GM23338 (cell line): ENCODE measurements at regions not wholly inside any gene's neighbourhood (a gene's known extent, or its start where the extent isn't known, plus 50 kb on each side); places are given as distances from the start of the nearest gene placed in this dataset.

Experiments used
- ATAC-seq: fragments of 200-7000 bp; cut with Tn5 transposase; 3 replicates; pipeline ENCODE4 v1.9.1; 2020
- DNase-seq: peaks from one replicate; pipeline ENCODE4 v3.0.0-alpha.2; 2015; ENCODE audit warnings: low spot score
- H2AFZ ChIP-seq: fragments of 200-600 bp; sonication (generic); 2 replicates; pipeline ENCODE4 v1.8.0; 2016; ENCODE audit warnings: antibody characterized with exemption, mild to moderate bottlenecking, moderate library complexity
- H3F3A ChIP-seq: fragments of 200-600 bp; sonication (generic); replicated peaks from 2 replicates; pipeline ENCODE4 v1.8.0; 2017; ENCODE audit warnings: antibody characterized with exemption, mixed run types, low read depth
- H3K27ac ChIP-seq: fragments of 200-600 bp; sonication (generic); 2 replicates; pipeline ENCODE4 v1.6.1; 2016; ENCODE audit warnings: low read depth
- H3K27me3 ChIP-seq: fragments of 200-600 bp; sonication (generic); 2 replicates; pipeline ENCODE4 v1.8.0; 2016; ENCODE audit warnings: mild to moderate bottlenecking, mixed run types, moderate library complexity; ENCODE audit not compliant: insufficient read depth
- H3K36me3 ChIP-seq: fragments of 200-600 bp; sonication (generic); 2 replicates; pipeline ENCODE4 v1.8.0; 2016; ENCODE audit warnings: mild to moderate bottlenecking; ENCODE audit not compliant: insufficient read depth
- H3K4me1 ChIP-seq: fragments of 200-600 bp; sonication (generic); 2 replicates; pipeline ENCODE4 v1.8.0; 2016; ENCODE audit warnings: mild to moderate bottlenecking, moderate library complexity; ENCODE audit not compliant: insufficient read depth
- H3K4me2 ChIP-seq: fragments of 200-600 bp; sonication (generic); 2 replicates; pipeline ENCODE4 v1.7.1; 2017; ENCODE audit warnings: mixed run types
- H3K4me3 ChIP-seq: fragments of 200-600 bp; sonication (generic); 2 replicates; pipeline ENCODE4 v1.6.1; 2016; ENCODE audit warnings: mixed run types
- H3K79me2 ChIP-seq: fragments of 200-600 bp; sonication (generic); replicated peaks from 2 replicates; pipeline ENCODE4 v1.8.0; 2017; ENCODE audit warnings: mild to moderate bottlenecking; ENCODE audit not compliant: insufficient read depth
- H3K9me2 ChIP-seq: fragments of 200-600 bp; sonication (generic); 2 replicates; pipeline ENCODE4 v1.8.0; 2017; ENCODE audit not compliant: insufficient read depth
- H4K20me1 ChIP-seq: fragments of 200-600 bp; sonication (generic); replicated peaks from 2 replicates; pipeline ENCODE4 v1.8.0; 2017; ENCODE audit warnings: mild to moderate bottlenecking; ENCODE audit not compliant: insufficient read depth
- H3K27ac Mint-ChIP-seq: 2 replicates; pipeline ENCODE4 v1.8.0; 2020; ENCODE audit warnings: inconsistent platforms, mild to moderate bottlenecking, moderate library complexity, mixed read lengths
- H3K27me3 Mint-ChIP-seq: 3 replicates; pipeline ENCODE4 v1.8.0; 2022; ENCODE audit warnings: low read depth, mild to moderate bottlenecking, moderate library complexity, mixed read lengths, inconsistent platforms; ENCODE audit not compliant: insufficient read depth, poor library complexity
- H3K36me3 Mint-ChIP-seq: 3 replicates; pipeline ENCODE4 v1.8.0; 2021; ENCODE audit warnings: low read depth, mild to moderate bottlenecking, inconsistent platforms, moderate library complexity, mixed read lengths
- H3K4me1 Mint-ChIP-seq: 3 replicates; pipeline ENCODE4 v1.8.0; 2020; ENCODE audit warnings: mild to moderate bottlenecking, inconsistent platforms, mixed read lengths
- H3K4me3 Mint-ChIP-seq: 3 replicates; pipeline ENCODE4 v1.8.0; 2021; ENCODE audit warnings: moderate library complexity, mild to moderate bottlenecking, inconsistent platforms, mixed read lengths
- H3K9me3 Mint-ChIP-seq: 3 replicates; pipeline ENCODE4 v1.8.0; 2020; ENCODE audit warnings: moderate library complexity, mild to moderate bottlenecking, inconsistent platforms, mixed read lengths
- CREB1 ChIP-seq: fragments of 250-450 bp; sonication (Bioruptor Pico); IDR thresholded peaks from 2 replicates; pipeline ENCODE4 v1.5.0; 2020; ENCODE audit warnings: low read depth, mild to moderate bottlenecking, moderate library complexity
- EZH2 ChIP-seq: fragments of 200-600 bp; sonication (generic); IDR thresholded peaks from one replicate; pipeline ENCODE4 v1.8.0; 2017; ENCODE audit warnings: antibody characterized with exemption, mild to moderate bottlenecking, low read depth; ENCODE audit not compliant: unreplicated experiment
- EZH2phosphoT487 ChIP-seq: fragments of 200-600 bp; sonication (generic); IDR thresholded peaks from one replicate; pipeline ENCODE4 v1.8.1; 2018; ENCODE audit warnings: antibody characterized with exemption; ENCODE audit not compliant: unreplicated experiment
- JUNB ChIP-seq: IDR thresholded peaks from one replicate; pipeline ENCODE4 v1.6.1; 2016; ENCODE audit warnings: antibody characterized with exemption; ENCODE audit not compliant: unreplicated experiment
- POLR2AphosphoS5 ChIP-seq: IDR thresholded peaks from 2 replicates; pipeline ENCODE4 v1.6.1; 2016; ENCODE audit warnings: antibody characterized with exemption, low read depth
- STAT1 ChIP-seq: IDR thresholded peaks from one replicate; pipeline ENCODE4 v1.6.1; 2016; ENCODE audit warnings: antibody characterized with exemption; ENCODE audit not compliant: unreplicated experiment
- ZNF114 ChIP-seq: fragments of 250-450 bp; sonication (Bioruptor Pico); IDR thresholded peaks from 2 replicates; pipeline ENCODE4 v1.5.0; 2020; ENCODE audit warnings: mild to moderate bottlenecking, moderate library complexity
- ZNF331 ChIP-seq: fragments of 250-450 bp; sonication (Bioruptor Pico); IDR thresholded peaks from 2 replicates; pipeline ENCODE4 v1.5.0; 2020; ENCODE audit warnings: low read depth, mild to moderate bottlenecking, moderate library complexity
- TF ChIP-seq, protein P1 (sequence below): IDR thresholded peaks from 2 replicates; pipeline ENCODE4 v1.6.1; 2016; ENCODE audit warnings: antibody characterized with exemption
- TF ChIP-seq, protein P2 (sequence below): IDR thresholded peaks from one replicate; pipeline ENCODE4 v1.6.1; 2018; ENCODE audit warnings: antibody characterized with exemption; ENCODE audit not compliant: unreplicated experiment
- TF ChIP-seq, protein P3 (sequence below), 2 experiments: fragments of 200-600 bp in 1 of 2; sonication (generic) in 1 of 2; conservative IDR thresholded peaks; 2 replicates each; pipeline versions ENCODE4 v1.5.1 to v1.6.1; 2016 to 2017; ENCODE audit warnings: antibody characterized with exemption in 2 of 2, low read depth in 2 of 2, mild to moderate bottlenecking in 2 of 2, moderate library complexity in 1 of 2

DNA sequence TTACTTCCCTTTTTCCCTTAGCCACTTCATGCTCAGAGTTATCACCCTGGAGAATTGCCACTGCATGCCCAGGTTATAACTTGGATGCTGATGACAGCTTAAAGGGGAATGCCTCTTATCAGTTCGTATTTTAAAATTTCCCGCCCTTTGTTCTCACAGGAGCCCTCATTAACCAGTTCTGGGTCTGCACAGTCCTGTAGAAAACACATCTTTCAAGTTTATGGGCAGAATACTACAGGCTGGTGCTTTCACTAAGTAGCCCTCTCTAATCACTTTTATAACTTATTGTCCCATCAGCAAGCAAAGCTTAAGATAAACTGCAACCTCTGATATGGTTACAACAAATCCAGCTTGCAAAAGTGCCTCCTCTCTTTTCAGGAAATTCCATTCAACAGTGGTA is 587.3 kb upstream of the UBE2E2 start:
- H3K27ac Mint-ChIP-seq, result no peak overlapping the region
- no peak overlapping the region for H3K4me3 Mint-ChIP-seq
- H3K4me1 ChIP-seq, result no peaks in the 10 kb centered on the region
- TF ChIP-seq, protein P1, sequence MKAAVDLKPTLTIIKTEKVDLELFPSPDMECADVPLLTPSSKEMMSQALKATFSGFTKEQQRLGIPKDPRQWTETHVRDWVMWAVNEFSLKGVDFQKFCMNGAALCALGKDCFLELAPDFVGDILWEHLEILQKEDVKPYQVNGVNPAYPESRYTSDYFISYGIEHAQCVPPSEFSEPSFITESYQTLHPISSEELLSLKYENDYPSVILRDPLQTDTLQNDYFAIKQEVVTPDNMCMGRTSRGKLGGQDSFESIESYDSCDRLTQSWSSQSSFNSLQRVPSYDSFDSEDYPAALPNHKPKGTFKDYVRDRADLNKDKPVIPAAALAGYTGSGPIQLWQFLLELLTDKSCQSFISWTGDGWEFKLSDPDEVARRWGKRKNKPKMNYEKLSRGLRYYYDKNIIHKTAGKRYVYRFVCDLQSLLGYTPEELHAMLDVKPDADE, result no peak
- TF ChIP-seq STAT1 (no peak), ZNF331 (CRISPR knock-in tag) (no peak)
- TF ChIP-seq, protein P2, sequence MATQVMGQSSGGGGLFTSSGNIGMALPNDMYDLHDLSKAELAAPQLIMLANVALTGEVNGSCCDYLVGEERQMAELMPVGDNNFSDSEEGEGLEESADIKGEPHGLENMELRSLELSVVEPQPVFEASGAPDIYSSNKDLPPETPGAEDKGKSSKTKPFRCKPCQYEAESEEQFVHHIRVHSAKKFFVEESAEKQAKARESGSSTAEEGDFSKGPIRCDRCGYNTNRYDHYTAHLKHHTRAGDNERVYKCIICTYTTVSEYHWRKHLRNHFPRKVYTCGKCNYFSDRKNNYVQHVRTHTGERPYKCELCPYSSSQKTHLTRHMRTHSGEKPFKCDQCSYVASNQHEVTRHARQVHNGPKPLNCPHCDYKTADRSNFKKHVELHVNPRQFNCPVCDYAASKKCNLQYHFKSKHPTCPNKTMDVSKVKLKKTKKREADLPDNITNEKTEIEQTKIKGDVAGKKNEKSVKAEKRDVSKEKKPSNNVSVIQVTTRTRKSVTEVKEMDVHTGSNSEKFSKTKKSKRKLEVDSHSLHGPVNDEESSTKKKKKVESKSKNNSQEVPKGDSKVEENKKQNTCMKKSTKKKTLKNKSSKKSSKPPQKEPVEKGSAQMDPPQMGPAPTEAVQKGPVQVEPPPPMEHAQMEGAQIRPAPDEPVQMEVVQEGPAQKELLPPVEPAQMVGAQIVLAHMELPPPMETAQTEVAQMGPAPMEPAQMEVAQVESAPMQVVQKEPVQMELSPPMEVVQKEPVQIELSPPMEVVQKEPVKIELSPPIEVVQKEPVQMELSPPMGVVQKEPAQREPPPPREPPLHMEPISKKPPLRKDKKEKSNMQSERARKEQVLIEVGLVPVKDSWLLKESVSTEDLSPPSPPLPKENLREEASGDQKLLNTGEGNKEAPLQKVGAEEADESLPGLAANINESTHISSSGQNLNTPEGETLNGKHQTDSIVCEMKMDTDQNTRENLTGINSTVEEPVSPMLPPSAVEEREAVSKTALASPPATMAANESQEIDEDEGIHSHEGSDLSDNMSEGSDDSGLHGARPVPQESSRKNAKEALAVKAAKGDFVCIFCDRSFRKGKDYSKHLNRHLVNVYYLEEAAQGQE, result no peak
- no peaks in the 10 kb centered on the region; the same call in 1 of the 2 replicates for H4K20me1 ChIP-seq
- H3K27ac ChIP-seq, result no peak overlapping the region
- no peak overlapping the region for H3K4me2 ChIP-seq
- H3F3A ChIP-seq, result no peaks in the 10 kb centered on the region
- H3K36me3 Mint-ChIP-seq, result no peaks in the 10 kb centered on the region
- no peak for ATAC-seq
- no peaks in the 10 kb centered on the region for H3K36me3 ChIP-seq
- H3K79me2 ChIP-seq, result no peaks in the 10 kb centered on the region
- H3K27me3 ChIP-seq, result no peaks in the 10 kb centered on the region
- H3K9me2 ChIP-seq, result 0 out of 2 replicates have a peak, but pooled peaks cover under 1% of the 10 kb centered on the region
- H3K4me1 Mint-ChIP-seq, result no peaks in the 10 kb centered on the region
- H2AFZ ChIP-seq, result no peak overlapping the region
- H3K4me3 ChIP-seq, result no peak overlapping the region
- no peaks in the 10 kb centered on the region for H3K9me3 Mint-ChIP-seq
- H3K27me3 Mint-ChIP-seq, result no peaks in the 10 kb centered on the region
- DNase-seq, result no peak

DNA sequence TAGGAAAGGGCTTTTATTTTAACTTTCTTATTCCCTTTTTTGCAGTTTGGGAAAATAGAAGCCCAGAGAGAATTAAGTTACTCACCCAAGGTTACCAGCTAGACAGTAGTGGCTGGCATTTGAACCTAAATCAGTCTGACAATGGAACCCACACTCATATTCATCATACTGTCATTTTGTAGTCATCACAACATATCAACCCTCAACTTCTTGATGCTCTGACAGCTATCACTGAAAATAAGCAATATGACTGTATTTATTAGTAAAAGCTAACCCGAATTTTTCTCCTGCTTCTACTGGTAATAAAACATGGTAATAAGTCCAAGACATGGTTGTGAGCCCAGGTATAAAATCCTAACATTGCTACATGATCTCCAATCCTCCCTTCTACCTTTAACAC is 585.8 kb upstream of the UBE2E2 start:
- H3K27ac ChIP-seq, result no peak overlapping the region
- H3K4me2 ChIP-seq, result no peak overlapping the region
- no peaks in the 10 kb centered on the region for H3K27me3 ChIP-seq
- no peak overlapping the region for H3K27ac Mint-ChIP-seq
- H3K9me3 Mint-ChIP-seq, result no peaks in the 10 kb centered on the region
- no peaks in the 10 kb centered on the region; the same call in 1 of the 2 replicates for H4K20me1 ChIP-seq
- H2AFZ ChIP-seq, result no peak overlapping the region
- H3K4me3 Mint-ChIP-seq, result no peak overlapping the region
- no peaks in the 10 kb centered on the region for H3K79me2 ChIP-seq
- no peaks in the 10 kb centered on the region for H3K4me1 ChIP-seq
- no peaks in the 10 kb centered on the region for H3K27me3 Mint-ChIP-seq
- no peaks in the 10 kb centered on the region for H3K4me1 Mint-ChIP-seq
- H3F3A ChIP-seq, result no peaks in the 10 kb centered on the region
- 0 out of 2 replicates have a peak, but pooled peaks cover 13% of the 10 kb centered on the region for H3K9me2 ChIP-seq
- no peaks in the 10 kb centered on the region for H3K36me3 ChIP-seq
- H3K36me3 Mint-ChIP-seq, result no peaks in the 10 kb centered on the region
- no peak for ATAC-seq
- no peak for DNase-seq
- no peak for TF ChIP-seq JUNB
- TF ChIP-seq EZH2, result no peak
- no peak for TF ChIP-seq STAT1
- no peak for TF ChIP-seq CREB1 (CRISPR knock-in tag)
- TF ChIP-seq EZH2phosphoT487, result no peak
- TF ChIP-seq ZNF331 (CRISPR knock-in tag), result no peak
- no peak for TF ChIP-seq POLR2AphosphoS5
- TF ChIP-seq, protein P2, result no peak
- TF ChIP-seq, protein P3, sequence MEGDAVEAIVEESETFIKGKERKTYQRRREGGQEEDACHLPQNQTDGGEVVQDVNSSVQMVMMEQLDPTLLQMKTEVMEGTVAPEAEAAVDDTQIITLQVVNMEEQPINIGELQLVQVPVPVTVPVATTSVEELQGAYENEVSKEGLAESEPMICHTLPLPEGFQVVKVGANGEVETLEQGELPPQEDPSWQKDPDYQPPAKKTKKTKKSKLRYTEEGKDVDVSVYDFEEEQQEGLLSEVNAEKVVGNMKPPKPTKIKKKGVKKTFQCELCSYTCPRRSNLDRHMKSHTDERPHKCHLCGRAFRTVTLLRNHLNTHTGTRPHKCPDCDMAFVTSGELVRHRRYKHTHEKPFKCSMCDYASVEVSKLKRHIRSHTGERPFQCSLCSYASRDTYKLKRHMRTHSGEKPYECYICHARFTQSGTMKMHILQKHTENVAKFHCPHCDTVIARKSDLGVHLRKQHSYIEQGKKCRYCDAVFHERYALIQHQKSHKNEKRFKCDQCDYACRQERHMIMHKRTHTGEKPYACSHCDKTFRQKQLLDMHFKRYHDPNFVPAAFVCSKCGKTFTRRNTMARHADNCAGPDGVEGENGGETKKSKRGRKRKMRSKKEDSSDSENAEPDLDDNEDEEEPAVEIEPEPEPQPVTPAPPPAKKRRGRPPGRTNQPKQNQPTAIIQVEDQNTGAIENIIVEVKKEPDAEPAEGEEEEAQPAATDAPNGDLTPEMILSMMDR (conservative IDR thresholded peaks at IDR 0.05; ENCODE audit: low read depth in 2 of 2), result no peak
- TF ChIP-seq, protein P1, result no peak
- no peak for TF ChIP-seq ZNF114 (CRISPR knock-in tag)
- H3K4me3 ChIP-seq, result no peak overlapping the region
